Endothelial cell of umbilical vein (primary cell): ENCODE measurements at regions not wholly inside any gene's neighbourhood (a gene's known extent, or its start where the extent isn't known, plus 50 kb on each side); places are given as distances from the start of the nearest gene placed in this dataset.

Experiments
- BruUV-seq: library from RNA; stranded (reverse); fragments of 400-500 nt; replicated peaks from 2 replicates; lab custom pipeline; 2021; lab: Mats Ljungman, UMichigan
- CTCF ChIA-PET: fragments of 300-600, 350-600 bp; sonication (Branson Sonifier 250); formaldehyde crosslinking; loops from one replicate; lab custom pipeline; 2021; ENCODE audit warnings: antibody characterized with exemption, inconsistent platforms; lab: Charles Lee
- POLR2A ChIA-PET: fragments of 300-600, 350-600 bp; sonication (Branson Sonifier 250); formaldehyde crosslinking; loops from one replicate; lab custom pipeline; 2021; ENCODE audit warnings: antibody characterized with exemption, inconsistent platforms; lab: Charles Lee
- DNase-seq: peaks from one replicate; pipeline ENCODE4 v3.0.0-alpha.2; 2011; ENCODE audit warnings: low read depth, low spot score
- FAIRE-seq: peaks from 2 replicates; lab custom pipeline; 2011; peaks lifted over from hg19 to GRCh38; lab: Jason Lieb, UNC
- H2AFZ ChIP-seq: 2 replicates; pipeline ENCODE4 v1.6.0; 2012; ENCODE audit warnings: low read depth, low read length, control low read depth, inconsistent platforms
- H3K27ac ChIP-seq: 2 replicates; pipeline ENCODE4 v1.5.1; 2011; ENCODE audit warnings: low read depth, mild to moderate bottlenecking, control low read depth, low read length, moderate library complexity; ENCODE audit not compliant: insufficient read depth
- H3K27me3 ChIP-seq, 2 experiments: 2 replicates each; pipeline versions ENCODE4 v1.6.0 to v1.6.1; 2011; ENCODE audit warnings: low read length in 2 of 2, mixed read lengths in 1 of 2; ENCODE audit not compliant: control insufficient read depth in 2 of 2, insufficient read depth in 2 of 2
- H3K36me3 ChIP-seq, 2 experiments: 2 replicates in 1 of 2; 3 replicates in 1 of 2; pipeline ENCODE4 v1.5.1; 2011; ENCODE audit warnings: low read length in 2 of 2, mild to moderate bottlenecking in 1 of 2, moderate library complexity in 1 of 2; ENCODE audit not compliant: control insufficient read depth in 2 of 2, insufficient read depth in 2 of 2; ENCODE audit errors: extremely low read depth in 1 of 2
- H3K4me1 ChIP-seq: 3 replicates; pipeline ENCODE4 v1.5.1; 2011; ENCODE audit warnings: mild to moderate bottlenecking, low read length; ENCODE audit not compliant: control insufficient read depth, insufficient read depth; ENCODE audit errors: extremely low read depth
- H3K4me2 ChIP-seq: 2 replicates; pipeline ENCODE4 v1.6.1; 2011; ENCODE audit warnings: low read length, control low read depth, mixed read lengths; ENCODE audit not compliant: insufficient read depth
- H3K4me3 ChIP-seq, 3 experiments: fragments of 200-600 bp in 1 of 3; sonication (generic), shearing (Covaris generic) in 1 of 3; replicated peaks in 1 of 3; 2 replicates each; pipeline ENCODE4 v1.5.1; 2011 to 2016; ENCODE audit warnings: control low read depth in 3 of 3, low read length in 3 of 3, mild to moderate bottlenecking in 2 of 3, inconsistent platforms in 1 of 3, low read depth in 1 of 3, moderate library complexity in 1 of 3; ENCODE audit not compliant: insufficient read depth in 1 of 3
- H3K79me2 ChIP-seq: 2 replicates; pipeline ENCODE4 v1.6.0; 2012; ENCODE audit warnings: low read length, inconsistent platforms; ENCODE audit not compliant: control insufficient read depth, insufficient read depth
- H3K9ac ChIP-seq: replicated peaks from 2 replicates; pipeline ENCODE3; 2011; ENCODE audit warnings: low read length, control low read depth; ENCODE audit not compliant: insufficient read depth; ENCODE audit errors: extremely low read depth
- H3K9me1 ChIP-seq: replicated peaks from 3 replicates; pipeline ENCODE4 v1.6.0; 2011; ENCODE audit warnings: mild to moderate bottlenecking, low read length; ENCODE audit not compliant: control insufficient read depth, insufficient read depth; ENCODE audit errors: extremely low read depth
- H3K9me3 ChIP-seq: replicated peaks from 2 replicates; pipeline ENCODE4 v1.5.1; 2012; ENCODE audit warnings: low read length, inconsistent platforms; ENCODE audit not compliant: control insufficient read depth, insufficient read depth
- H4K20me1 ChIP-seq: replicated peaks from 2 replicates; pipeline ENCODE3; 2011; ENCODE audit warnings: mild to moderate bottlenecking, low read length; ENCODE audit not compliant: control insufficient read depth, insufficient read depth; ENCODE audit errors: extremely low read depth
- EZH2 ChIP-seq: IDR thresholded peaks from 2 replicates; pipeline ENCODE4 v1.6.1; 2012; ENCODE audit warnings: borderline replicate concordance, low read depth, mild to moderate bottlenecking, moderate library complexity, low read length, inconsistent platforms; ENCODE audit not compliant: severe bottlenecking
- FOS ChIP-seq: IDR thresholded peaks from 2 replicates; pipeline ENCODE4 v1.6.1; 2011; ENCODE audit warnings: mild to moderate bottlenecking, low read length, moderate library complexity, borderline replicate concordance; ENCODE audit not compliant: insufficient read depth
- GATA2 ChIP-seq: IDR thresholded peaks from 2 replicates; pipeline ENCODE4 v1.7.0; 2011; ENCODE audit warnings: low read depth, mild to moderate bottlenecking, moderate library complexity, mixed read lengths, low read length; ENCODE audit not compliant: insufficient read length, insufficient read depth
- JUN ChIP-seq: IDR thresholded peaks from 2 replicates; pipeline ENCODE4 v1.6.1; 2011; ENCODE audit warnings: borderline replicate concordance, low read depth; ENCODE audit not compliant: insufficient read length, insufficient read depth
- MAX ChIP-seq: IDR thresholded peaks from 2 replicates; pipeline ENCODE4 v1.6.1; 2011; ENCODE audit not compliant: insufficient read depth, insufficient read length
- MYC ChIP-seq: IDR thresholded peaks from one replicate; pipeline ENCODE4 v1.6.1; 2011; ENCODE audit warnings: mild to moderate bottlenecking, low read depth, low read length
- POLR2A ChIP-seq: IDR thresholded peaks from 2 replicates; pipeline ENCODE4 v1.6.1; 2012; ENCODE audit warnings: low read depth, mild to moderate bottlenecking, control low read depth, low read length
- POLR2AphosphoS5 ChIP-seq: IDR thresholded peaks from 2 replicates; pipeline ENCODE4 v1.6.1; 2012; ENCODE audit warnings: low read depth, mild to moderate bottlenecking, control low read depth, low read length, moderate library complexity; ENCODE audit not compliant: insufficient read depth
- dilution Hi-C: fragments of 300-500 bp; cut with MboI; formaldehyde crosslinking; loops from one replicate; pipeline ENCODE4 v1.15.0; 2019; ENCODE audit warnings: low sequenced_read_pairs; ENCODE audit not compliant: extremely low pct_ligation_motif_present
- intact Hi-C: fragments of 100-400 bp; cut with micrococcal nuclease; formaldehyde crosslinking; loops from one replicate; pipeline ENCODE4 v1.10.0; 2022
- TF ChIP-seq, protein P1 (sequence below), 2 donors: IDR thresholded peaks; 1 replicate in 1 of 2; 2 replicates in 1 of 2; pipeline ENCODE4 v1.5.1; 2011; ENCODE audit warnings: low read length in 2 of 2, mild to moderate bottlenecking in 2 of 2, moderate library complexity in 2 of 2, control low read depth in 1 of 2, inconsistent platforms in 1 of 2, low read depth in 1 of 2; ENCODE audit not compliant: insufficient read depth in 1 of 2; ENCODE audit errors: extremely low read depth in 1 of 2

- H2AFZ ChIP-seq: no peak overlapping the region
- TF ChIP-seq FOS (no peak), EZH2 (no peak), JUN (no peak), MAX (no peak), GATA2 (no peak), POLR2AphosphoS5 (no peak), MYC (no peak), POLR2A (no peak)
- TF ChIP-seq, protein P1, sequence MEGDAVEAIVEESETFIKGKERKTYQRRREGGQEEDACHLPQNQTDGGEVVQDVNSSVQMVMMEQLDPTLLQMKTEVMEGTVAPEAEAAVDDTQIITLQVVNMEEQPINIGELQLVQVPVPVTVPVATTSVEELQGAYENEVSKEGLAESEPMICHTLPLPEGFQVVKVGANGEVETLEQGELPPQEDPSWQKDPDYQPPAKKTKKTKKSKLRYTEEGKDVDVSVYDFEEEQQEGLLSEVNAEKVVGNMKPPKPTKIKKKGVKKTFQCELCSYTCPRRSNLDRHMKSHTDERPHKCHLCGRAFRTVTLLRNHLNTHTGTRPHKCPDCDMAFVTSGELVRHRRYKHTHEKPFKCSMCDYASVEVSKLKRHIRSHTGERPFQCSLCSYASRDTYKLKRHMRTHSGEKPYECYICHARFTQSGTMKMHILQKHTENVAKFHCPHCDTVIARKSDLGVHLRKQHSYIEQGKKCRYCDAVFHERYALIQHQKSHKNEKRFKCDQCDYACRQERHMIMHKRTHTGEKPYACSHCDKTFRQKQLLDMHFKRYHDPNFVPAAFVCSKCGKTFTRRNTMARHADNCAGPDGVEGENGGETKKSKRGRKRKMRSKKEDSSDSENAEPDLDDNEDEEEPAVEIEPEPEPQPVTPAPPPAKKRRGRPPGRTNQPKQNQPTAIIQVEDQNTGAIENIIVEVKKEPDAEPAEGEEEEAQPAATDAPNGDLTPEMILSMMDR (IDR thresholded peaks at IDR 0.05; ENCODE audit: extremely low read depth in 1 of 2, insufficient read depth in 1 of 2, low read depth in 1 of 2, low read length in 2 of 2): no peak
- no peak overlapping the region for H3K9ac ChIP-seq
- H3K27me3 ChIP-seq: no peaks in the 10 kb centered on the region
- no peak overlapping the region for H3K27ac ChIP-seq
- no peaks in the 10 kb centered on the region for H4K20me1 ChIP-seq
- intact Hi-C loops: no loop called here
- H3K4me1 ChIP-seq: no peaks in the 10 kb centered on the region
- ChIA-PET CTCF (no interaction called here), POLR2A (no interaction called here)
- H3K4me3 ChIP-seq: no peak overlapping the region
- no peaks in the 10 kb centered on the region for H3K36me3 ChIP-seq
- H3K79me2 ChIP-seq: no peaks in the 10 kb centered on the region
- dilution Hi-C loops: no loop called here
- BruUV-seq: no TSS peak
- DNase-seq (no peak), FAIRE-seq (no peak)
- no peaks in the 10 kb centered on the region for H3K9me1 ChIP-seq
- no peaks in the 10 kb centered on the region for H3K9me3 ChIP-seq
- no peak overlapping the region for H3K4me2 ChIP-seq
Measured at GRCh38 chr10:25869067-25869591, 64.9 kb upstream of the MYO3A start.
